B cell (primary cell): ENCODE measurements at regions not wholly inside any gene's neighbourhood (a gene's known extent, or its start where the extent isn't known, plus 50 kb on each side); places are given as distances from the start of the nearest gene placed in this dataset.

Experiments used
- ATAC-seq: fragments of 200-7000 bp; cut with Tn5 transposase; one replicate; pipeline ENCODE4 v1.10.0; 2021; ENCODE audit warnings: low read depth, mild to moderate bottlenecking, moderate number of reproducible peaks, moderate library complexity
- CTCF ChIA-PET: fragments of 350-600 bp; sonication (Branson Sonifier 250); formaldehyde crosslinking; loops from one replicate; lab custom pipeline; 2021; ENCODE audit warnings: antibody characterized with exemption, inconsistent platforms; lab: Charles Lee
- POLR2A ChIA-PET: fragments of 350-600 bp; sonication (Branson Sonifier 250); formaldehyde crosslinking; loops from one replicate; lab custom pipeline; 2021; ENCODE audit warnings: antibody characterized with exemption; lab: Charles Lee
- DNase-seq: peaks from one replicate; pipeline ENCODE4 v3.0.0; 2013
- H2AFZ ChIP-seq: 2 replicates; pipeline ENCODE4 v1.6.1; 2012; ENCODE audit warnings: mild to moderate bottlenecking, low read depth, low read length; ENCODE audit not compliant: insufficient read depth, poor library complexity, severe bottlenecking
- H3K27ac ChIP-seq, 2 donors: 1 replicate in 1 of 2; 2 replicates in 1 of 2; pipeline ENCODE4 v1.5.1; 2012 to 2013; ENCODE audit warnings: low read length in 2 of 2, mild to moderate bottlenecking in 2 of 2, moderate library complexity in 1 of 2
- H3K27me3 ChIP-seq, 4 experiments: fragments of 200-600 bp in 1 of 4; sonication (generic) in 1 of 4; replicated peaks in 1 of 4; 1 replicate in 2 of 4; 2 replicates in 2 of 4; pipeline versions ENCODE4 v1.6.1 to v1.7.0; 2013 to 2016; ENCODE audit warnings: low read length in 3 of 4, mild to moderate bottlenecking in 2 of 4, mixed read lengths in 1 of 4, moderate library complexity in 1 of 4; ENCODE audit not compliant: insufficient read depth in 4 of 4, control insufficient read depth in 3 of 4; ENCODE audit errors: control extremely low read depth in 1 of 4
- H3K36me3 ChIP-seq, 2 experiments: replicated peaks in 1 of 2; 1 replicate in 1 of 2; 2 replicates in 1 of 2; pipeline versions ENCODE4 v1.6.1 to v1.7.1; 2013; ENCODE audit warnings: low read length in 1 of 2; ENCODE audit not compliant: insufficient read depth in 2 of 2, control insufficient read depth in 1 of 2; ENCODE audit errors: control extremely low read depth in 1 of 2, extremely low read depth in 1 of 2
- H3K4me1 ChIP-seq, 2 donors: fragments of 200-600 bp in 1 of 2; sonication (generic) in 1 of 2; 1 replicate in 1 of 2; 2 replicates in 1 of 2; pipeline versions ENCODE4 v1.5.1 to v1.6.1; 2013 to 2017; ENCODE audit warnings: low read length in 2 of 2; ENCODE audit not compliant: control insufficient read depth in 2 of 2, insufficient read depth in 2 of 2
- H3K4me2 ChIP-seq: replicated peaks from 2 replicates; pipeline ENCODE3; 2012; ENCODE audit warnings: mild to moderate bottlenecking, low read depth, low read length; ENCODE audit not compliant: poor library complexity, severe bottlenecking
- H3K4me3 ChIP-seq, 5 experiments: fragments of 200-600 bp in 1 of 5; sonication (generic) in 1 of 5; 1 replicate in 3 of 5; 2 replicates in 2 of 5; pipeline versions ENCODE4 v1.5.1 to v1.7.0; 2011 to 2016; ENCODE audit warnings: low read length in 4 of 5, mild to moderate bottlenecking in 4 of 5, low read depth in 2 of 5, control low read depth in 1 of 5, moderate library complexity in 1 of 5; ENCODE audit not compliant: insufficient read depth in 1 of 5; ENCODE audit errors: control extremely low read depth in 1 of 5, extremely low read depth in 1 of 5
- H3K79me2 ChIP-seq: fragments of 200-600 bp; sonication (generic); one replicate; pipeline ENCODE4 v1.6.0; 2016; ENCODE audit warnings: low read length; ENCODE audit not compliant: control insufficient read depth, insufficient read depth
- H3K9ac ChIP-seq: fragments of 200-600 bp; sonication (generic); 2 replicates; pipeline ENCODE4 v1.6.1; 2017; ENCODE audit warnings: mild to moderate bottlenecking, low read length, moderate library complexity
- H3K9me3 ChIP-seq, 3 donors: one replicate each; pipeline versions ENCODE4 v1.6.1 to v1.7.1; 2013; ENCODE audit warnings: low read length in 2 of 3; ENCODE audit not compliant: control insufficient read depth in 2 of 3, insufficient read depth in 1 of 3; ENCODE audit errors: control extremely low read depth in 1 of 3
- H4K20me1 ChIP-seq: 2 replicates; pipeline ENCODE4 v1.6.0; 2012; ENCODE audit warnings: mild to moderate bottlenecking, low read length; ENCODE audit not compliant: insufficient read depth, control insufficient read depth, poor library complexity, severe bottlenecking
- H3K27ac Mint-ChIP-seq: one replicate; pipeline ENCODE4 v1.8.0; 2021; ENCODE audit warnings: mixed read lengths
- H3K27me3 Mint-ChIP-seq: one replicate; pipeline ENCODE4 v1.8.0; 2021; ENCODE audit warnings: mixed read lengths
- H3K4me1 Mint-ChIP-seq: one replicate; pipeline ENCODE4 v1.8.0; 2021; ENCODE audit warnings: mixed read lengths
- H3K4me3 Mint-ChIP-seq: one replicate; pipeline ENCODE4 v1.8.0; 2021; ENCODE audit warnings: mixed read lengths
- H3K9me3 Mint-ChIP-seq: one replicate; pipeline ENCODE4 v1.8.0; 2022; ENCODE audit warnings: mixed read lengths; ENCODE audit not compliant: insufficient read depth
- EZH2 ChIP-seq: IDR thresholded peaks from 2 replicates; pipeline ENCODE4 v1.6.1; 2012; ENCODE audit warnings: borderline replicate concordance, low read depth, mild to moderate bottlenecking, moderate library complexity, low read length; ENCODE audit not compliant: insufficient read depth, poor library complexity, severe bottlenecking
- WGBS: methylation state at CpG from one replicate; pipeline ENCODE4 v1.1.5; 2013; ENCODE audit warnings: missing lambda C conversion rate; ENCODE audit not compliant: insufficient coverage; 5-methylcytosine and 5-hydroxymethylcytosine counted together
- intact Hi-C: fragments of 100-400 bp; cut with micrococcal nuclease; formaldehyde crosslinking; loops from one replicate; pipeline ENCODE4 v1.10.0; 2022
- TF ChIP-seq, protein P1 (sequence below): fragments of 200-600 bp; IDR thresholded peaks from one replicate; pipeline ENCODE4 v1.8.0; 2022; ENCODE audit warnings: antibody characterized with exemption, mild to moderate bottlenecking

DNA sequence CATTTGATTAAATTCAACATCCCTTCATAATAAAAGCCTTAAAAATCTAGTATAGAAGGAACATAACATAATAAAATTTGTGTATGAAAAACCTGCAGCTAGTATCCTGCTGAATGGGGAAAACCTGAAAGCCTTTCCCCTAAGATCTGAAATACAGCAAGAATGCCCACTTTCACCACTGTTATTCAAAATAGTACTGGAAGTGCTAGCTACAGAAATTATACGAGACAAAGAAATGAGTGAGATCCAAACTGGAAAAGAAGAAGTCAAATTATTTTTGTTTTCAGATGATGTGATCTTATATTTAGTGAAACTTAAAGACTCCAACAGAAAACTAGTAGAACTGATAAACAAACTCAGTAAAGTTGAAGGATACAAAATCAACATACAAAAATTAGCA, 152.9 kb downstream of the RTL3 start:
- H3K9me3 Mint-ChIP-seq: no peaks in the 10 kb centered on the region
- H3K4me3 ChIP-seq: no peak overlapping the region
- no peak overlapping the region for H3K4me2 ChIP-seq
- no peaks in the 10 kb centered on the region for H3K79me2 ChIP-seq
- H3K4me1 Mint-ChIP-seq: no peaks in the 10 kb centered on the region
- H3K27me3 Mint-ChIP-seq: no peaks in the 10 kb centered on the region
- no peak overlapping the region for H2AFZ ChIP-seq
- H4K20me1 ChIP-seq: no peaks in the 10 kb centered on the region
- ATAC-seq (no peak), DNase-seq (no peak)
- no CpG with 5 or more reads among the region's 1 CpG for WGBS
- no peak overlapping the region for H3K9ac ChIP-seq
- no peak overlapping the region for H3K4me3 Mint-ChIP-seq
- H3K27ac ChIP-seq: no peak overlapping the region
- H3K27ac Mint-ChIP-seq: no peak overlapping the region
- ChIA-PET POLR2A (no interaction called here), CTCF (no interaction called here)
- intact Hi-C loops: no loop called here
- no peaks in the 10 kb centered on the region for H3K9me3 ChIP-seq
- H3K27me3 ChIP-seq: no peaks in the 10 kb centered on the region
- no peaks in the 10 kb centered on the region for H3K4me1 ChIP-seq
- TF ChIP-seq, protein P1, sequence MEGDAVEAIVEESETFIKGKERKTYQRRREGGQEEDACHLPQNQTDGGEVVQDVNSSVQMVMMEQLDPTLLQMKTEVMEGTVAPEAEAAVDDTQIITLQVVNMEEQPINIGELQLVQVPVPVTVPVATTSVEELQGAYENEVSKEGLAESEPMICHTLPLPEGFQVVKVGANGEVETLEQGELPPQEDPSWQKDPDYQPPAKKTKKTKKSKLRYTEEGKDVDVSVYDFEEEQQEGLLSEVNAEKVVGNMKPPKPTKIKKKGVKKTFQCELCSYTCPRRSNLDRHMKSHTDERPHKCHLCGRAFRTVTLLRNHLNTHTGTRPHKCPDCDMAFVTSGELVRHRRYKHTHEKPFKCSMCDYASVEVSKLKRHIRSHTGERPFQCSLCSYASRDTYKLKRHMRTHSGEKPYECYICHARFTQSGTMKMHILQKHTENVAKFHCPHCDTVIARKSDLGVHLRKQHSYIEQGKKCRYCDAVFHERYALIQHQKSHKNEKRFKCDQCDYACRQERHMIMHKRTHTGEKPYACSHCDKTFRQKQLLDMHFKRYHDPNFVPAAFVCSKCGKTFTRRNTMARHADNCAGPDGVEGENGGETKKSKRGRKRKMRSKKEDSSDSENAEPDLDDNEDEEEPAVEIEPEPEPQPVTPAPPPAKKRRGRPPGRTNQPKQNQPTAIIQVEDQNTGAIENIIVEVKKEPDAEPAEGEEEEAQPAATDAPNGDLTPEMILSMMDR: no peak
- no peak for TF ChIP-seq EZH2
- no peaks in the 10 kb centered on the region for H3K36me3 ChIP-seq

DNA sequence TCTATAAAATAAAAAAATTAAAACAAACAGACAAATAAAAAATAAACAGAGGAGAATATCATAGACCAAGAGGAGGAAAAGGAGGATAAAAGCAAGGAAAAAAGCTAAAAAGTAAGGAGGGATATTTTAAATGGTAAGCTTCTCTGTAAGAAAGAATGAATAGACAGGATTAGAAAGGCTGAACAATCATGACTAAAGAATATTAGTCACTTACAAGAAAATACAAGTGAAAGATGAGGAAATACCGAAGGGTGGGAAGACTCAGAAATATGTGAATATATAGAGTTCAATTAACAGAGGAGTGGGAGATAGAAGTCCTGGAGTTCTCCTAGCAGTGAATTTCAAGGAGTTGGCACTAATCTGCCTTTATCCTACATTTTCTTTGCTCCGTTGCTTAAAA, 162.6 kb downstream of the RTL3 start:
- WGBS: no CpG with 5 or more reads among the region's 2 CpGs

More for the DNA sequence above, 162.6 kb downstream of the RTL3 start:
- no peak for ATAC-seq
- H3K27ac Mint-ChIP-seq: no peak overlapping the region
- no peak for TF ChIP-seq EZH2
- TF ChIP-seq, protein P1: no peak
- H3K9me3 Mint-ChIP-seq: no peaks in the 10 kb centered on the region
- H3K4me1 Mint-ChIP-seq: no peaks in the 10 kb centered on the region
- no peak overlapping the region for H3K27ac ChIP-seq
- no peak overlapping the region for H3K4me3 ChIP-seq
- peaks cover 0 to 3% (median 0%) of the 10 kb centered on the region in 4 experiments for H3K27me3 ChIP-seq
- POLR2A ChIA-PET: no interaction called here
- no peak for DNase-seq
- H3K36me3 ChIP-seq: no peaks in the 10 kb centered on the region
- no peak overlapping the region for H3K9ac ChIP-seq
- H3K4me3 Mint-ChIP-seq: no peak overlapping the region
- H3K4me1 ChIP-seq: no peaks in the 10 kb centered on the region
- CTCF ChIA-PET: no interaction called here
- intact Hi-C loops: no loop called here
- no peaks in the 10 kb centered on the region for H3K27me3 Mint-ChIP-seq
- no peaks in the 10 kb centered on the region for H3K79me2 ChIP-seq
- H3K9me3 ChIP-seq: no peaks in the 10 kb centered on the region
- H3K4me2 ChIP-seq: no peak overlapping the region
- no peak overlapping the region for H2AFZ ChIP-seq
- H4K20me1 ChIP-seq: no peaks in the 10 kb centered on the region
